Stimulated activated CD8-positive, alpha-beta memory T cell treated with anti-CD3 and anti-CD28 coated beads, Interleukin-2, amount 100 ng/mL, for 48 hours (primary cell): ENCODE measurements at regions not wholly inside any gene's neighbourhood (a gene's known extent, or its start where the extent isn't known, plus 50 kb on each side); places are given as distances from the start of the nearest gene placed in this dataset.

Source experiments
- DNase-seq, 2 donors: peaks; one replicate each; pipeline ENCODE4 v3.0.0-alpha.2; 2020; ENCODE audit warnings: low read depth in 2 of 2

DNA sequence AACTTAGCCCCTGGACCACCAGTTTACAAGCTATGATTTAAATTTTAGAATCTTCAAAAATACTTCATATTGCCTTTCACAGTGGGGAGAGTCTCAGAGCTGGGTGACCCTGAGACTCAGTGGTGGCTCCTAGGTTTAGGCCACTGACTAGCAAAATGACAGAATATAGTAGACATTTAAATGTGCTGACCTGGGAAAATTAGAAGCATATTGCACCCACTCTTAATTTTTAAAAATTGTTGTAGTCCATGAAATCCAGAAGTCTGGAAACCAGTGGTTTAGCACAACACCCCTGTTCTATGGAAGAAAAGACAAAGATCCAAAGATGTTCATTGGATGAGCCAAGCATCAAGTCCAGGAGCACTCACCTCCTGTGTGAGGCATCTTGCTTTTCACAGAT lies 75.0 kb upstream of the PAPPA start:
- DNase-seq, result no peak

DNA sequence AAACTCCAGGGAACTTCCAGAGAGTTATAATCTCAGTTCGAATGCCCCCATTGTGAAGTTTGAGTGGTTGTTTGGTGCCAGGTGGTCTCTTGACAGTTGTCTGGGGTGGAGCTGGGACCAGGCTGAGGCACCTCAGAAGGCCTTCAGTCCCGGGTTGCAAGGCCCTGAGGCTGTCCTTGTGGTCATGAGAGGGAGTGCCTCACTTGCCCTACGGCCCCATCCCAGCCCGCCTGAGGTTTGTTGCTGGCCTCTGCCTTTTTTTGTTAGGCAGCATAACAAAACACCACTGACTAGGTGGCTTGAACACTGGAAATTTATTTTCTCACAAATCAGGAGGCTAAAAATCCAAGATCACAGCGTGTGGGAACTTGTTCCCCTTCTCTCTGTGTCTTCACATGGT lies 73.0 kb upstream of the PAPPA start:
- no peak for DNase-seq

DNA sequence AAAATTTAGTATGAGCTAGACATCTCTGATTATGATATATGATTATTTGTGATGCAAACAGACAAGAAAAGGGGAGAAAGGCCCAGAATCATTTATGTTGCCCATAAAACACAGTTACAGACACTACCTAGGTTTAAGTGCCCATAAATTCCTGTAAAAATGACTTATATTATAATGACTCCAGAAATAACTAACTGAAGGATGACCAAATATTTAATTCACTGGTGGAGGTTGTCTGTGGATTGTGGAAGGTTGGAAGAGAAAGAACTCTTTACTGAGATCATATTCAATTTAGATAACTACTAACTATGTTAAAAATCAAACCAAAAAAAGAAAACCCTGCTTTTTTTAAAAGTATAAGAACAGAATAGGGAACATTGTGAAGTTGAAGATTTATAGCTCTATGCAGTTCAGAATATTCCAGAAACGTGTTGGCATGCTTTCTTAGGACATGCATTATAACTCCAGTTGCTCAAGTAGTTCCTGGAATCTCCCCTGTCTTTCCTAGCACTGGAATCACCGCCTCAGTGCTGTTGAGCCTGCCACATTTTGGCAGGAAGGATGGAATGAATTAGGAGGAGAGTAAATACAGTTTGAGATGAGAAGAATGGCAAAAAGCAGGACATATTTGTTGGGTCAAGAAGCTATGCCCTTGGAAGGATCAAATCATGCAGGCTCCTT lies 72.0 kb upstream of the PAPPA start:
- DNase-seq, result no peak

DNA sequence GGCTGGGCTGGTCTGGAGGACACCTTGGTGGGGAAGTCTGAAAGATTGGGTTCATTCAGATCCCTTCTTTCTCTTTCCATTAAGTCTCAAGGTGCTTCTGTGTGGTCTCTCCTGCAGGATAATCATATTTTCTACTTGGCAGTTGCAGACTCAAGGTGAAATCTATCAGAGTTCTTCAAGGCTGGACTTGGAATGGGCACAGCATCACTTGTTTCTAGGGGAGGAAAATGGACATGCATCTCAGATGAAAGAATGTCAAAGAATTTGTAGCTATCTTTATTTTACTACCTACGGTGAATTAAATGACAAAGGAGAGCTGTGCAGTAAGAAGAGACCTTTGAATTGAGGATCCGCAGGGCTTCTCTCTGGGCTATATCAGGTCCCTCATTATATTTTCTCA lies 69.8 kb upstream of the PAPPA start:
- no peak for DNase-seq

DNA sequence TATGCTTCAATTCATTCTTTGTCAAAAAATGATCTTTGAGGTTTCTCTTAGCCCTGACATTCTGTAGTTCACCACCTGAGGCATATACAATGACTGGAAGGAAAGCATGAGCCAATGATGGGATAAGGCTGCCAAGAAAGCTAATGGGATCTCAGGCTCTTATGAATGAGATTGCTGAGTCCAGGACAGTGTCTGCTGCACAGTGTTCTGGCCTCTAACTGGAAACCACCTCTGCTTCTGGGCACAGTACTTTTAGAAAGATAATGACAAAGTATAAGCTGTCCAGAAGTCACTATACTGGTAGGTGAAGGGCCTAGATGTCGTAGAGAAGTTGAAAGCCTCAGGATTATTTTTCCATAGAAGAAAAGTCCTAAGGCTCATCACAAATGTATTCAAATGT lies 69.1 kb upstream of the PAPPA start:
- no peak for DNase-seq

- DNase-seq, result no peak
These were observed 66.3 kb upstream of the PAPPA start for GRCh38 chr9:116087246-116087645.

- DNase-seq, result no peak
These were observed 65.8 kb upstream of the PAPPA start for GRCh38 chr9:116087751-116088194.

DNA sequence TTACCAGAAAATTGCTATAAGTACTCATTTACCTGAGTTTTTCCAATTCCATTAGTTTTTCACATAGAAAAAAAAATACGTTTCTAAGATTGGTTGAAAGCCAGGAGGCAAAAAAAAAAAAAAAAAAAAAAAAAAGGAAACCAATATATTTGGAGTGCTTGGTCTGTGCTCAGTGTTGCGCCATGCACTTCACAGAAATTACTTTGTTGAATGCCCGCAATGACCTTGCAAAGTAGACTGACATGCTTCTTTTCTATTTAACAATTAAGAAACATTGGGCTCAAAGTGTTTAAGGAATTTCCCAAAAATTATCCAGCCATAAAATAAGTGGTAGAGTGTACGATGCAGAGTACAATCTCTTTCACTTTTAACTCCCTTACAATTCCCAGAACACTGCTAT lies 65.2 kb upstream of the PAPPA start:
- DNase-seq, result no peak

DNA sequence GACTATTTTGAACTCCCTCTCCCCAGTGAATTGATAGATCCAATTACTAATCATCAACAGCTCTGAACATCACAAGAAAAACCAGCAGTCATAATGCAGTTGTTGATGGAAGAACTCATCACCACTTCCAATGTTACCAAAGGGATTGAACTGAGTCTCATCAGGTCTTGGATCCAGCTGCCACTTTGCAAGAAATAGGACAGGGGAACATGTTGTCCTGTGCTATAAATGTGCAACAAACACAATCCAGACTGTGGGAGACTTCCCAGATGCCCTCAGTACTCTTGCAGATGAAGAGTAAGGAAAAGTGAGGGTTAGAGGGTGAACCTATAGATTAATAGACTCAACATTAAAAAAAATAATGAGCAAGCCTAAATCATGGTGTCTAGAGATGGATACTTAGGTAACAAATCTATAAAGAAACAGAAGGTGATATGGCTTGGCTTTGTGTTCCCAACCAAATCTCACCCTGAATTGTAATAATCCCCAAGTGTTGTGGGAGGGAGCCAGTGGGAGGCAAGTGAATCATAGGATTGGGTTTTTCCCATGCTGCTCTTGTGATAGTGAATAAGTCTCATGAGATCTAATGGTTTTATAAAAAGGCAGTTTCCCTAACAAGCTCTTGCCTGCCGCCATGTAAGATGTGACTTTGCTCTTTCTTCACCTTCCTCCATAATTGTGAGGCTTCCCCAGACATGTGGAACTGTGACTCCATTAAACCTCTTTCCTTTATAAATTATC lies 63.4 kb upstream of the PAPPA start:
- DNase-seq, result no peak

DNA sequence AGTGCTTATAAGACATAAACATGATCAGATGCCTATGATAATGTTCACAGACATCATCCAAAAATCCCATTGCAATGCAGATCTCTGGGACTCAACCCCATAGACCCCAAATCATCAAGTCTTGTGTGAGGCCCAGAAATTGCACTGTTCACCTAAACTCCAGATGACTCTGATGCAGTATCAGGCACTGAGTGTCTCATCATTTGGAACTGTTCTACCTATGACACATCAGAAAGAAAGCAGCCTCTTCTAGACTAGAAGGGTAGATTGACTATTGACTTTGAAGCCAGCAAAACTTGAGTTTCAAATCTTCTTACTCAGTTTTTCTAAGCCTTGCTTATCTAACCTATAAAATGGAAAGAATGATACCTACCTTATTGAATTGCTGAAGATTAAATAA lies 58.7 kb upstream of the PAPPA start:
- no peak for DNase-seq

DNA sequence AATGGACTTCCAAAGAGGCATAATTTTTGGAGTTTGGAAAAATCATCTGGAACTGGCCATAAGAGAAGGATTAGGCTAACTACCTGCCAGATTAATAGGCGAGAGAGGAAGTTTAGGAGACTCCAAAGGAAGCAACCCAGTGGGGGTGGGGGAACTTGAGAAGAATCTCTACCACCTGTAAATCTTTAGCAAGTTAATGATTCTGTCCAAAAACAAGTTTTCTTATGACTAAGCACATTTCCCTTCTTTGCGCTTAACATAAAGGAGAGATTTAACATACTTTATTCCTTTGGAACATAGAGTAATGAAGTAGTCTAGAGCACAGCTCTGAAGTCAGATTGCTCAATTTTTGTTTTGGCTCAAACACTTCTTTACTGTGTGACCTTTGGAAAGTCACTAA lies 58.2 kb upstream of the PAPPA start:
- no peak for DNase-seq

GRCh38 chr9:116096046-116096445 lies 57.5 kb upstream of the PAPPA start:
- DNase-seq, result no peak

DNA sequence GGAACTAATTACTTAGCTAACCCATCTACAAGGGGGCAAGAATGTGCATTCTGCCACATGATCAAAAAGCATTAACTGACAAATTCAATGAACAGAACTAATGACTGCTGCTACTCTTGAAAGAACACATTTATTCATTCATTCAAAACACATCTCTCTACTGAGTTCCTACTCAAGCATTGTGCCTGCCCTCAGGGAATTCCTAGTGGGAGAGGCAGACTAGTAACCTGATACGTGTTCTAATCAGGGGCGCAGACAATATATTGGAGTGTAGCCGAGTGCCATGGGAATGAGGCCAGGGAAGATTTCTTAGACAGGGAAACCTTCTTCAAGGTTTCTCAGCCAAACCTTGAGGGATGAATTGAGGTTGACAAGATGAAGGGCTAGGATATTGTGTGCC lies 56.7 kb upstream of the PAPPA start:
- no peak for DNase-seq

GRCh38 chr9:116098476-116098875 lies 55.1 kb upstream of the PAPPA start:
- DNase-seq, result no peak

DNA sequence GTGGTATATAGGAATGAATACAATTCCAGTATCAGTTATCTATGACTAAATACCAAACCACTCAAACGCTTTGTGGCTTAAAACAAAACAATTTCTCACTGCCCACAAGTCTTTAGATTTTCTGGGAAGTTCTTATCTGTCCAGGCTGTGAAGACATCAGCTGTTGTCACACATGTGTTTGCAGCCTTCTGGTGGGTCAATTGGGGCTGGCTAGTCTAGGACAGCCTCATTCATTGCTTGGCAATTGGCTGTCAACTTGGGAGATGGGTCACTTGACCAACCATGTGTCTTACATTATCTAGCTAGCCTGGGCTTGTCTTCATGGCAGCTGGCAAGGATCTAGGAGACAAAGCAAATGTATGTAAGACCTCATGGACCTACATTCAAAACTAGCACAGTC lies 53.8 kb upstream of the PAPPA start:
- no peak for DNase-seq

- DNase-seq, result no peak
These were observed 52.9 kb upstream of the PAPPA start for GRCh38 chr9:116100711-116101121.

GRCh38 chr9:116101516-116101915 lies 52.1 kb upstream of the PAPPA start:
- DNase-seq, result no peak

GRCh38 chr9:116102596-116102995 lies 51.0 kb upstream of the PAPPA start:
- no peak for DNase-seq
